MM.1S (cell line): ENCODE measurements at regions not wholly inside any gene's neighbourhood (a gene's known extent, or its start where the extent isn't known, plus 50 kb on each side); places are given as distances from the start of the nearest gene placed in this dataset.

ENCODE experiments used
- EZH2 ChIP-seq: fragments of 300-600 bp; sonication (generic); optimal IDR thresholded peaks from 2 replicates; pipeline ENCODE3; 2017; ENCODE audit warnings: low read depth, mild to moderate bottlenecking, antibody characterized with exemption, low read length, mixed read lengths
- EZH2phosphoT487 ChIP-seq: fragments of 300-600 bp; sonication (generic); IDR thresholded peaks from 2 replicates; pipeline ENCODE4 v1.6.1; 2018; ENCODE audit warnings: antibody characterized with exemption, low read length
- TF ChIP-seq, protein P1 (sequence below): fragments of 300-600 bp; sonication (generic); IDR thresholded peaks from 2 replicates; pipeline ENCODE4 v1.5.1; 2016; ENCODE audit warnings: antibody characterized with exemption, low read length, mixed read lengths

DNA sequence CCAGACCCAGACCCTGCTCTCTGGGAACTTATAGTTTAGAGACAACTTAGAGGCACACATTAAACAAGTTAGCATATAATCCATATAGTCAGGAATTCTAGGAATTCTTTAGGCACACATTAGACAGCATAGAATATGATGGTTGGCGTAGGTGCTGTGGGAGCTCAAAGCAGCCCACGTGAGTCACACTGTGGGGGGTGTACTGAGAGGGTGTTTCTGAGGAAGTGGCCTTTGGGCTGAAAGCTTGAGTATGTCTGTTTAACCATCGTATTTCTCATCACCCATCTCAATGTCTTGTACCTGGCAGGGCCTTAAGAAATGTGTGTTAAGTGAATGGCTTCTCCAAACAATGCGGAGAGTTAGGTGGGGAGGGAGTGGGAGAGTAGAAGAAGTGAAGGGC is 67.2 kb downstream of the TMEM30B start:
- TF ChIP-seq, protein P1, sequence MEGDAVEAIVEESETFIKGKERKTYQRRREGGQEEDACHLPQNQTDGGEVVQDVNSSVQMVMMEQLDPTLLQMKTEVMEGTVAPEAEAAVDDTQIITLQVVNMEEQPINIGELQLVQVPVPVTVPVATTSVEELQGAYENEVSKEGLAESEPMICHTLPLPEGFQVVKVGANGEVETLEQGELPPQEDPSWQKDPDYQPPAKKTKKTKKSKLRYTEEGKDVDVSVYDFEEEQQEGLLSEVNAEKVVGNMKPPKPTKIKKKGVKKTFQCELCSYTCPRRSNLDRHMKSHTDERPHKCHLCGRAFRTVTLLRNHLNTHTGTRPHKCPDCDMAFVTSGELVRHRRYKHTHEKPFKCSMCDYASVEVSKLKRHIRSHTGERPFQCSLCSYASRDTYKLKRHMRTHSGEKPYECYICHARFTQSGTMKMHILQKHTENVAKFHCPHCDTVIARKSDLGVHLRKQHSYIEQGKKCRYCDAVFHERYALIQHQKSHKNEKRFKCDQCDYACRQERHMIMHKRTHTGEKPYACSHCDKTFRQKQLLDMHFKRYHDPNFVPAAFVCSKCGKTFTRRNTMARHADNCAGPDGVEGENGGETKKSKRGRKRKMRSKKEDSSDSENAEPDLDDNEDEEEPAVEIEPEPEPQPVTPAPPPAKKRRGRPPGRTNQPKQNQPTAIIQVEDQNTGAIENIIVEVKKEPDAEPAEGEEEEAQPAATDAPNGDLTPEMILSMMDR = no peak
- TF ChIP-seq EZH2 (no peak), EZH2phosphoT487 (no peak)
